ENCODE measurements at regions not wholly inside any gene's neighbourhood (a gene's known extent, or its start where the extent isn't known, plus 50 kb on each side); places are given as distances from the start of the nearest gene placed in this dataset.

DNA sequence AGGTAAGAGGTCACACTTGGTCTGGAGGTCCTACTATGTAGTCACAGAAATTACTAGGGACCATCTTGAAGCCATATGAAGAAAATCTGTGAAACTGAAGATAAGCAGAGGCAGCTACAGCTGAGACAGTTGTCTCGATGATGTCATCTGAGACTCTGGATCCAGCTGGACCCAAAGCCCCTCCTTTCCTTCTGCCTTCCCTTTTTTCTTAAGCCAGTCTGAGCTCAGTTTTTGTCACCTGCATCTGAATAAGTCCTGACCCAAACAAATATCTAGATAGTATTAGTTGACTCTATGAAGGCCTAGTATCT is 143.3 kb downstream of the ETS2 start:
- TF ChIP-seq SIN3A (IDR thresholded peaks at IDR 0.05; ENCODE audit: borderline replicate concordance, insufficient read depth, low read depth, low read length) (no peak), REST (IDR thresholded peaks at IDR 0.05; ENCODE audit: insufficient read depth in 1 of 2, low read depth in 2 of 2, low read length in 1 of 2) (no peak), POLR2AphosphoS5 (IDR thresholded peaks at IDR 0.05; ENCODE audit: low read depth, low read length) (no peak), TCF7L2 (IDR thresholded peaks at IDR 0.05; ENCODE audit: low read depth, low read length) (no peak)
- TF ChIP-seq, protein P1, sequence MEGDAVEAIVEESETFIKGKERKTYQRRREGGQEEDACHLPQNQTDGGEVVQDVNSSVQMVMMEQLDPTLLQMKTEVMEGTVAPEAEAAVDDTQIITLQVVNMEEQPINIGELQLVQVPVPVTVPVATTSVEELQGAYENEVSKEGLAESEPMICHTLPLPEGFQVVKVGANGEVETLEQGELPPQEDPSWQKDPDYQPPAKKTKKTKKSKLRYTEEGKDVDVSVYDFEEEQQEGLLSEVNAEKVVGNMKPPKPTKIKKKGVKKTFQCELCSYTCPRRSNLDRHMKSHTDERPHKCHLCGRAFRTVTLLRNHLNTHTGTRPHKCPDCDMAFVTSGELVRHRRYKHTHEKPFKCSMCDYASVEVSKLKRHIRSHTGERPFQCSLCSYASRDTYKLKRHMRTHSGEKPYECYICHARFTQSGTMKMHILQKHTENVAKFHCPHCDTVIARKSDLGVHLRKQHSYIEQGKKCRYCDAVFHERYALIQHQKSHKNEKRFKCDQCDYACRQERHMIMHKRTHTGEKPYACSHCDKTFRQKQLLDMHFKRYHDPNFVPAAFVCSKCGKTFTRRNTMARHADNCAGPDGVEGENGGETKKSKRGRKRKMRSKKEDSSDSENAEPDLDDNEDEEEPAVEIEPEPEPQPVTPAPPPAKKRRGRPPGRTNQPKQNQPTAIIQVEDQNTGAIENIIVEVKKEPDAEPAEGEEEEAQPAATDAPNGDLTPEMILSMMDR (IDR thresholded peaks at IDR 0.05) = no peak
- intact Hi-C loops (cut with micrococcal nuclease; ENCODE audit: unreplicated experiment) = no loop called here
- no TSS peak for BruUV-seq (replicated peaks)
- H3K27ac ChIP-seq (ENCODE audit: low read length) = no peak overlapping the region
- DNase-seq (ENCODE audit: low read depth, low spot score) (no peak), ATAC-seq (no peak)
- no peaks in the 10 kb centered on the region for H3K9me3 ChIP-seq (ENCODE audit: control insufficient read depth, insufficient read depth, low read depth, low read length)
- no peaks in the 10 kb centered on the region for H3K36me3 ChIP-seq (ENCODE audit: control insufficient read depth, insufficient read depth, low read length)
- H3K4me1 ChIP-seq (ENCODE audit: control insufficient read depth, insufficient read depth, low read length) = no peaks in the 10 kb centered on the region
- no peak overlapping the region for H3K4me3 ChIP-seq (ENCODE audit: low read depth in 2 of 2, low read length in 2 of 2)
- ChIA-PET CTCF (no interaction called here), POLR2A (no interaction called here)
- no peaks in the 10 kb centered on the region for H3K27me3 ChIP-seq (ENCODE audit: control insufficient read depth, insufficient read depth, low read length)
- in situ Hi-C loops (cut with HindIII; ENCODE audit: low pct_unique_long_range_greater_than_20kb, low sequenced_read_pairs) = no loop called here

DNA sequence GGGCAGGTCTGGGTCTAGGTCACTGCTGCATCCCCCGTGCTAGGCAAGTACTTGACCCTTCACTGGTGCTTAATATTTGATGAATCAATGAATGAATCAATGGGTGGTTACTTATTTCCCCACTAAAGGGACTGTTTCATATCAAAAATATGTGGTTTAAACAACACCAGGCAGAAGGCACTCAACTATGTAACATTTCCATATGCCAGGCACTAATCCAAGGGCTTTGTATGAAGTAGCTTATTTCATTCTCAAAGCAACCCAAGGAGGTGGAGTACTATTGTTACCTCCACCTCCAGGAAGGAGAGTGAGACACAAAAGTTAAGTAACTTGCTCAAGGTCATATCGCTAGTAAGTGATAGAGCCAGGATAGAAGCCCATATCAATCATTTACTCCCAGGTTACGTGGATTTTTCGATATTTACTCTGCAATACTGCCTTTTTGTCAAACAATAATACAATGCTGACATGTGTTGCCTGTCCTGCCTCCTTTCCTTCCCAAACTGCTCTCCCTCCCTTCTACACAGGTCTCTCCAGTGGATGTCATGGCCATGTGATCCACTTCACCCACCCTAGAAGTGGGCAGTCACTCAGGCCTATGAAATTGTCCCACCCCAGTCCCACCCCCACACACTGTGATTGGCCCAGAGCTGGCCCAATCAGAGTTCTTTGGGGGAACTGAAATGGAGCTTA is 142.8 kb downstream of the ETS2 start:
- TF ChIP-seq REST (IDR thresholded peaks at IDR 0.05; ENCODE audit: insufficient read depth in 1 of 2, low read depth in 2 of 2, low read length in 1 of 2) (no peak), SIN3A (IDR thresholded peaks at IDR 0.05; ENCODE audit: borderline replicate concordance, insufficient read depth, low read depth, low read length) (no peak), TCF7L2 (IDR thresholded peaks at IDR 0.05; ENCODE audit: low read depth, low read length) (no peak), POLR2AphosphoS5 (IDR thresholded peaks at IDR 0.05; ENCODE audit: low read depth, low read length) (no peak)
- TF ChIP-seq, protein P1 (IDR thresholded peaks at IDR 0.05) = no peak
- Histone ChIP-seq H3K27me3 (ENCODE audit: control insufficient read depth, insufficient read depth, low read length) (no peaks in the 10 kb centered on the region), H3K9me3 (ENCODE audit: control insufficient read depth, insufficient read depth, low read depth, low read length) (no peaks in the 10 kb centered on the region), H3K36me3 (ENCODE audit: control insufficient read depth, insufficient read depth, low read length) (no peaks in the 10 kb centered on the region), H3K27ac (ENCODE audit: low read length) (no peak overlapping the region), H3K4me3 (ENCODE audit: low read depth in 2 of 2, low read length in 2 of 2) (no peak overlapping the region), H3K4me1 (ENCODE audit: control insufficient read depth, insufficient read depth, low read length) (no peaks in the 10 kb centered on the region)
- CTCF ChIA-PET = no interaction called here
- intact Hi-C loops (cut with micrococcal nuclease; ENCODE audit: unreplicated experiment) = no loop called here
- BruUV-seq (replicated peaks) = no TSS peak
- POLR2A ChIA-PET = no interaction called here
- ATAC-seq (no peak), DNase-seq (ENCODE audit: low read depth, low spot score) (no peak)
- in situ Hi-C loops (cut with HindIII; ENCODE audit: low pct_unique_long_range_greater_than_20kb, low sequenced_read_pairs) = no loop called here
